ENCODE measurements at regions not wholly inside any gene's neighbourhood (a gene's known extent, or its start where the extent isn't known, plus 50 kb on each side); places are given as distances from the start of the nearest gene placed in this dataset.

DNA sequence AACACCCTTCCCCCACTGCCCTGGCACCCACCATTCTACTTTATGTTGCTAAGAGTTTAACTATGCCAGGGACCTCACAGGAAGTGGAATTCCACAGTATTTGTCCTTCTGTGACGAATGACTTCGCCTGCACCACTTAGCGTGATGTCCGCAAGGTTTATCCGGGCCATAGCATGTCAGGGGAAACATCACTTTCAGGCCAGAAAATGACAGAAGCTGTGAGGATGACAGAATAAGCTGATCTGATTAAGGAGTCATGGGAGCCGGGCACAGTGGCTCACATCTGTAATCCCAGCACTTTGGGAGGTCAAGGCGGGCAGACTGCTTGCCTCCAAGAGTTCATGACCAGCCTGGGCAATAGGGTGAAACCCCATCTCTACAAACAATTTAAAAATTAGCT lies 248.8 kb downstream of the EIPR1 start:
- H3K4me3 ChIP-seq: no peak overlapping the region
- 20% methylated on average over 7 of the region's 7 CpGs for WGBS (ENCODE audit: insufficient coverage, low coverage, missing lambda C conversion rate)

More for the DNA sequence above, 248.8 kb downstream of the EIPR1 start:
- POLR2A ChIA-PET: no interaction called here
- Histone ChIP-seq H3K27me3 (ENCODE audit: control insufficient read depth in 2 of 2, insufficient read depth in 2 of 2, low read length in 2 of 2) (peaks cover 36 to 75% of the 10 kb centered on the region in 2 experiments; a peak in 4 of 5 replicates), H3K9me1 (ENCODE audit: control insufficient read depth, insufficient read depth, low read length) (no peaks in the 10 kb centered on the region), H3K4me1 (replicated peaks in 1 of 2; ENCODE audit: control insufficient read depth in 2 of 2, insufficient read depth in 2 of 2, low read length in 2 of 2) (0 out of 5 replicates have a peak, but pooled peaks cover 0 to 2% of the 10 kb centered on the region in 2 experiments), H3K36me3 (ENCODE audit: control insufficient read depth, insufficient read depth, low read length) (no peaks in the 10 kb centered on the region), H3K9ac (ENCODE audit: insufficient read depth in 1 of 2, low read depth in 2 of 2, low read length in 2 of 2) (no peak overlapping the region), H3K9me3 (replicated peaks; ENCODE audit: control insufficient read depth, insufficient read depth, low read depth, low read length) (no peaks in the 10 kb centered on the region), H3K79me2 (ENCODE audit: control insufficient read depth, insufficient read depth, low read length) (no peaks in the 10 kb centered on the region), H3K27ac (ENCODE audit: extremely low read depth, low read depth, low read length) (no peak overlapping the region), H4K20me1 (replicated peaks; ENCODE audit: control insufficient read depth, insufficient read depth, low read length) (no peaks in the 10 kb centered on the region), H3K4me2 (ENCODE audit: insufficient read depth, low read length) (no peak overlapping the region), H2AFZ (ENCODE audit: low read depth, low read length) (no peak overlapping the region)
- CTCF ChIA-PET (ENCODE audit: low intra/inter-chr PET ratio): no interaction called here
- intact Hi-C loops (cut with micrococcal nuclease) (no loop called here), in situ Hi-C loops (cut with MboI) (no loop called here)
- no peak for TF ChIP-seq EHMT2 (IDR thresholded peaks at IDR 0.05)
- TF ChIP-seq ZNF263 (CRISPR knock-in tag; IDR thresholded peaks at IDR 0.05; ENCODE audit: borderline replicate concordance): no peak
- no peak for TF ChIP-seq BCL6 (CRISPR knock-in tag; IDR thresholded peaks at IDR 0.05)
- TF ChIP-seq ZNF551 (CRISPR knock-in tag; IDR thresholded peaks at IDR 0.05): no peak
- TF ChIP-seq ZNF76 (CRISPR knock-in tag; IDR thresholded peaks at IDR 0.05; ENCODE audit: borderline replicate concordance): no peak
- TF ChIP-seq ZFPM2 (CRISPR knock-in tag; IDR thresholded peaks at IDR 0.05): no peak
- TF ChIP-seq MAFK (IDR thresholded peaks at IDR 0.05; ENCODE audit: low read length): no peak
- TF ChIP-seq, protein P1, sequence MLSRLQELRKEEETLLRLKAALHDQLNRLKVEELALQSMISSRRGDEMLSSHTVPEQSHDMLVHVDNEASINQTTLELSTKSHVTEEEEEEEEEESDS (CRISPR knock-in tag; IDR thresholded peaks at IDR 0.05): no peak
- TF ChIP-seq HDAC1 (IDR thresholded peaks at IDR 0.05): no peak
- TF ChIP-seq POLR3G (IDR thresholded peaks at IDR 0.05; ENCODE audit: extremely low read depth, insufficient read length, insufficient replicate concordance): no peak
- no peak for TF ChIP-seq ZNF584 (CRISPR knock-in tag; IDR thresholded peaks at IDR 0.05; ENCODE audit: low read depth)
- no peak for TF ChIP-seq MBD2 (IDR thresholded peaks at IDR 0.05; ENCODE audit: borderline replicate concordance, low read depth)
- no peak for TF ChIP-seq RBM17 (IDR thresholded peaks at IDR 0.05; ENCODE audit: borderline replicate concordance, low read depth, low read length)
- TF ChIP-seq MECOM (CRISPR knock-in tag; IDR thresholded peaks at IDR 0.05): no peak
- no peak for TF ChIP-seq TAF9B (IDR thresholded peaks at IDR 0.05; ENCODE audit: partially characterized antibody)
- no peak for TF ChIP-seq GATAD2B (IDR thresholded peaks at IDR 0.05; ENCODE audit: borderline replicate concordance)
- TF ChIP-seq SNRNP70 (optimal IDR thresholded peaks at IDR 0.05; ENCODE audit: low read depth, low read length): no peak
- TF ChIP-seq ILF3 (IDR thresholded peaks at IDR 0.05; ENCODE audit: borderline replicate concordance): no peak
- no peak for TF ChIP-seq CSDE1 (IDR thresholded peaks at IDR 0.05)
- no TSS peak for BruUV-seq (replicated peaks)
- no peak for DNase-seq (ENCODE audit: extremely low read depth in 1 of 4, low spot score in 3 of 4)
- no peak for FAIRE-seq
- ATAC-seq: no peak

All from K562 (cell line).